ENCODE measurements at regions not wholly inside any gene's neighbourhood (a gene's known extent, or its start where the extent isn't known, plus 50 kb on each side); places are given as distances from the start of the nearest gene placed in this dataset.

- TF ChIP-seq CTCF (IDR thresholded peaks at IDR 0.05; ENCODE audit: low read depth, low read length, missing input control) (no peak), RAD21 (IDR thresholded peaks at IDR 0.05) (no peak), TAF1 (conservative IDR thresholded peaks at IDR 0.05) (no peak), FOXA2 (IDR thresholded peaks at IDR 0.05) (no peak), REST (IDR thresholded peaks at IDR 0.05) (no peak), GABPA (IDR thresholded peaks at IDR 0.05 in 1 of 2, conservative IDR thresholded peaks at IDR 0.05 in 1 of 2) (no peak), ATF3 (IDR thresholded peaks at IDR 0.05) (no peak)
- TF ChIP-seq, protein P1, sequence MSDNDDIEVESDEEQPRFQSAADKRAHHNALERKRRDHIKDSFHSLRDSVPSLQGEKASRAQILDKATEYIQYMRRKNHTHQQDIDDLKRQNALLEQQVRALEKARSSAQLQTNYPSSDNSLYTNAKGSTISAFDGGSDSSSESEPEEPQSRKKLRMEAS (IDR thresholded peaks at IDR 0.05) = no peak
These were observed 1084.8 kb upstream of the ATXN7L3B start for GRCh38 chr12:73452672-73453469.
